ENCODE measurements at regions not wholly inside any gene's neighbourhood (a gene's known extent, or its start where the extent isn't known, plus 50 kb on each side); places are given as distances from the start of the nearest gene placed in this dataset.

DNA sequence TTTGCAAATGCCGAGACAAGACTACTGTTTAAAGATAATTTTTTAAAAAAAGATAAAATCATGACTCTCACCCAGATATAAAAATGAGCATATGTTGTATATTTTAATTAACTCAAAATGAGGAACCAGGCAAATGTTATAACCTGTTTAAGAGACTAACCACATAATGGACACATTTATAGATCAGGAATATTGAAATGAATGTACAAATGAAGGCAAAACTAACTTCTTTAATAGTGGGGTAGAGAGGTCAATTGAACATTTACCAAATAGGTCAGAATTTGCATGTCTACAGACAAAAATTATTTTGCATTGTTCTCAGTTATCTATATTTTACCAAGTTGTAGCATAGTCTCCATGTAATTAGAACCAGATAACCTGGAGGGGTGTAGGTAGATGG, 134.3 kb upstream of the PFN2 start:
- TF ChIP-seq, protein P1, sequence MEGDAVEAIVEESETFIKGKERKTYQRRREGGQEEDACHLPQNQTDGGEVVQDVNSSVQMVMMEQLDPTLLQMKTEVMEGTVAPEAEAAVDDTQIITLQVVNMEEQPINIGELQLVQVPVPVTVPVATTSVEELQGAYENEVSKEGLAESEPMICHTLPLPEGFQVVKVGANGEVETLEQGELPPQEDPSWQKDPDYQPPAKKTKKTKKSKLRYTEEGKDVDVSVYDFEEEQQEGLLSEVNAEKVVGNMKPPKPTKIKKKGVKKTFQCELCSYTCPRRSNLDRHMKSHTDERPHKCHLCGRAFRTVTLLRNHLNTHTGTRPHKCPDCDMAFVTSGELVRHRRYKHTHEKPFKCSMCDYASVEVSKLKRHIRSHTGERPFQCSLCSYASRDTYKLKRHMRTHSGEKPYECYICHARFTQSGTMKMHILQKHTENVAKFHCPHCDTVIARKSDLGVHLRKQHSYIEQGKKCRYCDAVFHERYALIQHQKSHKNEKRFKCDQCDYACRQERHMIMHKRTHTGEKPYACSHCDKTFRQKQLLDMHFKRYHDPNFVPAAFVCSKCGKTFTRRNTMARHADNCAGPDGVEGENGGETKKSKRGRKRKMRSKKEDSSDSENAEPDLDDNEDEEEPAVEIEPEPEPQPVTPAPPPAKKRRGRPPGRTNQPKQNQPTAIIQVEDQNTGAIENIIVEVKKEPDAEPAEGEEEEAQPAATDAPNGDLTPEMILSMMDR (conservative IDR thresholded peaks at IDR 0.05) = no peak
- TF ChIP-seq ZFX (IDR thresholded peaks at IDR 0.05) = no peak

Measured in C4-2B (cell line).